BLaER1 treated with 17β-estradiol and CSF1 and Interleukin-3, amounts not matched to agents 10 nM and 100 nM (cell line): ENCODE measurements at regions not wholly inside any gene's neighbourhood (a gene's known extent, or its start where the extent isn't known, plus 50 kb on each side); places are given as distances from the start of the nearest gene placed in this dataset.
"Not testable (repeated sequence)": the region's sequence is repeated elsewhere in the genome, so short reads cannot be mapped to it uniquely, and the experiment has no call there.

Experiments
- H3K27ac ChIP-seq, 11 experiments: shearing (Covaris generic); formaldehyde crosslinking; 2 replicates each; pipeline ENCODE4 v1.8.1; 2022
- H3K27me3 ChIP-seq, 11 experiments: shearing (Covaris generic); formaldehyde crosslinking; 2 replicates each; pipeline ENCODE4 v1.8.1; 2022
- H3K36me3 ChIP-seq, 11 experiments: shearing (Covaris generic); formaldehyde crosslinking; 2 replicates each; pipeline ENCODE4 v1.8.1; 2022
- H3K4me1 ChIP-seq, 10 experiments: shearing (Covaris generic); formaldehyde crosslinking; 2 replicates each; pipeline ENCODE4 v1.8.1; 2022
- H3K4me2 ChIP-seq, 11 experiments: shearing (Covaris generic); formaldehyde crosslinking; 2 replicates each; pipeline ENCODE4 v1.8.1; 2022
- H3K4me3 ChIP-seq, 10 experiments: shearing (Covaris generic); formaldehyde crosslinking; 2 replicates each; pipeline ENCODE4 v1.8.1; 2022
- H3K9ac ChIP-seq, 11 experiments: shearing (Covaris generic); formaldehyde crosslinking; 2 replicates each; pipeline ENCODE4 v1.8.1; 2022
- H3K9me3 ChIP-seq, 11 experiments: shearing (Covaris generic); formaldehyde crosslinking; replicated peaks in 1 of 11; 2 replicates each; pipeline ENCODE4 v1.8.1; 2022
- H4K20me1 ChIP-seq, 11 experiments: shearing (Covaris generic); formaldehyde crosslinking; 2 replicates each; pipeline ENCODE4 v1.8.1; 2022
- Cebpa-rat ChIP-seq, 11 experiments: shearing (Covaris generic); IDR thresholded peaks; 2 replicates each; pipeline ENCODE4 v1.8.1; 2022

DNA sequence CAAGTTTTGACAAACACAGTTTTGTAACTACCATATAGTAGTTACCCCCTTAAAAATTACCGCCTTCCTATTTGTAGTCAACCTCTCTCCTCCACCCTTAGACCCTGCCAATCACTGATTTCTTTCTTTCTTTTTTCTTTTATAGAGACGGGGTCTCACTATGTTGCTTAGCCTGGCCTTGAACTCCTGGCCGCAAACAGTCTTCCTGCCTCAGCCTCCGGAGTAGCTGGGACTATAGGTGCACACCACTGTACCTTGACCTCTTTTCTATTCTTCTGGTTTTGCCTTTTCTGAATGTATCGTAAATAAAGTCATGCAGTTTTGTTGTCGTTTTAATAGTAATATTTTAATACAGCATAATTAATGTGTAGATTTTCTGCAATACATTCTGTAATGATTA is 460.3 kb downstream of the EPM2A start:
- Histone ChIP-seq H4K20me1 (no peaks in the 10 kb centered on the region), H3K9ac (no peak overlapping the region), H3K27me3 (no peaks in the 10 kb centered on the region), H3K9me3 (no peaks in the 10 kb centered on the region), H3K4me2 (no peak overlapping the region), H3K4me3 (no peak overlapping the region), H3K4me1 (no peaks in the 10 kb centered on the region), H3K36me3 (no peaks in the 10 kb centered on the region), H3K27ac (no peak overlapping the region)
- TF ChIP-seq Cebpa-rat (IDR thresholded peaks at IDR 0.05), result no peak

DNA sequence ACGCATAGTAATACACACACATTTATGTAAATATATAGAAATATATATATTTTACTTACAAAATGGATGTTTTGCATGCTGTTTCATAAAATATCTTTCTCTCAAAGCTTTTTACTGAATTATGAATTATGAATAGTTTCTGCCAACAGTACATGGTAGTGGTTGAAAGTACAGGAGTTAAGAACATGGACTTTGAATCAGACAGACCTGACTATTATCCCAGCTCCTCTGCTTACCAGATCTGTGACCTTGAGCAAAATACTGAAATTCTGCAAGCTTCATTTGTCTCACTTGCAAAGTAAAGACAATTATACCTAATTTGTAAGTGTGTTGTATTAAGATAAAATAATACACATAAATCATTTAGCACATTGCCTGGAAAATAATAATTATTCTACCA is 459.5 kb downstream of the EPM2A start:
- H3K4me1 ChIP-seq, result no peaks in the 10 kb centered on the region
- H3K9ac ChIP-seq, result no peak overlapping the region
- no peaks in the 10 kb centered on the region for H3K36me3 ChIP-seq
- H3K27ac ChIP-seq, result no peak overlapping the region
- H4K20me1 ChIP-seq, result no peaks in the 10 kb centered on the region
- H3K9me3 ChIP-seq, result no peaks in the 10 kb centered on the region
- no peaks in the 10 kb centered on the region for H3K27me3 ChIP-seq
- no peak overlapping the region for H3K4me2 ChIP-seq
- H3K4me3 ChIP-seq, result no peak overlapping the region
- no peak for TF ChIP-seq Cebpa-rat (IDR thresholded peaks at IDR 0.05)

DNA sequence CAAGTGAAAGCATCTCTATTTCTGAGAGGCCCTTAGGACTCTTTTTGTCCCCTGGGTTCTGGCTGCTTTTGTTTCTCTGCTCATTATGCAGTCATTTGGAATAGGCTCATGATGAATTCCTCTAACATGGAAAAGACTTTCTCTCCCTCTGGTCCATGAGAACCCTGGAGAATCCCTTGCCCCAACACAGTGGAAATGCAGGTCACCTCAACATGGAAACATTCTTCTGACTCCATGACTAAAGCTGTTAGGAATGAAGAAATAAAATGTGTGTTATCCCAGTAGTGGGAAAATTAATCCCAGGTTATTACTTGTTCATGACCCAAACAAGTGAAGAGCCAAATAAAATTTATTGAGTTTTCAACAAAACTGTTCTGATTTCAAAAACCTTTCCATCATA is 458.6 kb downstream of the EPM2A start:
- H3K9me3 ChIP-seq, result no peaks in the 10 kb centered on the region

DNA sequence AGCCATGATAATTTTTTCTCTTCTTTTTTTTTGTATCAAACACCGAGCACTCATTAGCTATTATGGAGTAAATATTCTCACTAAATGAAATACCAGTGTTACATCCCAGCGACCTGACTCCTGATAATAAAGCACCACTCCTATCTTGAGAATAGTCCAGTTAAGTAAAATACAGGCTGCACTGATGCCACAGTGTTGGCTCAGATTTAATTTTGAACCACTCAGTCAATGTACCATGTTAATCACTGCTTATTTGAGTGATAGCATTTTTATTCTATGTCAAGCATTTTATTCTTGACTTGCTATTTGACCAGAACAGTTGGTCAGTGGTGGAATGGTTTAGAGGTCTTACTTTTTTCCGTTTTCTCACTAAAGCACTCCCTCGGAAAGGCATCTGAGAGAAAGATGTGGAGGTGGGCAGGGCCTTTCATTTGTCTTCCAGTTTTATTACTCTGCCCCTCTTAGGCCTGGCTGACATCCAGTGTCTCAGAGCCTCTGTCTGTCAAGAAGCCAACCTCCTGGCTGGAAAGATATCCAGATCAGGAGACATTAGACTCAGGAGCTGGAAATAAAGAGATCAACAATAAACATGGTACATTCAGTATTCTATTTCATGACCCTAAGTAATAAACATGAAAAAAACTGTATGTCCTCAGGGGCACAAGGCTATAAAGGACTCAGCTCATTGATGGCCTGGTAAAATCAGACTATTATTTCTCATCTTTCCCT is 457.8 kb downstream of the EPM2A start:
- Histone ChIP-seq H3K36me3 (no peaks in the 10 kb centered on the region), H3K27me3 (no peaks in the 10 kb centered on the region), H3K9ac (no peak overlapping the region), H3K4me2 (no peak overlapping the region), H3K27ac (no peak overlapping the region), H4K20me1 (no peaks in the 10 kb centered on the region), H3K4me1 (no peaks in the 10 kb centered on the region), H3K9me3 (no peaks in the 10 kb centered on the region), H3K4me3 (no peak overlapping the region)
- no peak for TF ChIP-seq Cebpa-rat (IDR thresholded peaks at IDR 0.05)

More for the DNA sequence above, 458.6 kb downstream of the EPM2A start:
- no peak for TF ChIP-seq Cebpa-rat (IDR thresholded peaks at IDR 0.05)
- Histone ChIP-seq H3K27me3 (no peaks in the 10 kb centered on the region), H3K4me2 (no peak overlapping the region), H4K20me1 (no peaks in the 10 kb centered on the region), H3K9ac (no peak overlapping the region), H3K36me3 (no peaks in the 10 kb centered on the region), H3K27ac (no peak overlapping the region), H3K4me3 (no peak overlapping the region), H3K4me1 (no peaks in the 10 kb centered on the region)

DNA sequence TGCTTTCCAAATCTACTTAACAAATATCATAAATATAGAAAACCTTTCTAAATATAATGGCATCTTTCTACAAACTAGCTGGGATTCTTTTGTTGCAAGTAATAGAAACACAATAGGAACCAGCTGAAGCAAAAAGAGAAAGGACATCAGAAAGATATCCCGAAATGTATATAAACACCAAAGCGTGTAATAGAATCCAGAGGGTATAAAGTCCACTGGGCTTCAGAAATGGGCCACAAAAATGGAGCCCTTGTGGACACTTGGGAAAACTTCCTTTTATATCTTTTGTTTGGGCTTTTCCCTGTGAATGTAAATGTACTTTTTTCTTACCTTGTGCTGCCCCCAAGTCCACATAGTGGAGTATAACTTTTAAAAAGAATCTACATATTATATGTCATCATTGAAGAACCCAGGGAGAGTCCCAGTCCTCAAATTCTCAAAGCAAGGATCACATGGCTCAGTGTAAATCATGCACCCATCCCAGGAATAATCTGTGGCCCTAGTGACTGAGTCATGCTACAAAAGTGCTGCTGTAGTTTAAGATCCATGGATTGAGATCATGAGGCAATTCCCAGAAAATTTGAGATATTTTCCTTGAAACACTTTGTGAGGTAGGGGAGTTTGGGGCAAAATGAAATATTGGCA is 457.0 kb downstream of the EPM2A start:
- H4K20me1 ChIP-seq, result no peaks in the 10 kb centered on the region
- H3K27ac ChIP-seq, result no peak overlapping the region
- no peak overlapping the region for H3K4me2 ChIP-seq
- H3K4me3 ChIP-seq, result no peak overlapping the region
- no peaks in the 10 kb centered on the region for H3K36me3 ChIP-seq
- no peaks in the 10 kb centered on the region for H3K27me3 ChIP-seq
- TF ChIP-seq Cebpa-rat (IDR thresholded peaks at IDR 0.05), result no peak
- no peak overlapping the region for H3K9ac ChIP-seq
- no peaks in the 10 kb centered on the region for H3K9me3 ChIP-seq
- H3K4me1 ChIP-seq, result no peaks in the 10 kb centered on the region

DNA sequence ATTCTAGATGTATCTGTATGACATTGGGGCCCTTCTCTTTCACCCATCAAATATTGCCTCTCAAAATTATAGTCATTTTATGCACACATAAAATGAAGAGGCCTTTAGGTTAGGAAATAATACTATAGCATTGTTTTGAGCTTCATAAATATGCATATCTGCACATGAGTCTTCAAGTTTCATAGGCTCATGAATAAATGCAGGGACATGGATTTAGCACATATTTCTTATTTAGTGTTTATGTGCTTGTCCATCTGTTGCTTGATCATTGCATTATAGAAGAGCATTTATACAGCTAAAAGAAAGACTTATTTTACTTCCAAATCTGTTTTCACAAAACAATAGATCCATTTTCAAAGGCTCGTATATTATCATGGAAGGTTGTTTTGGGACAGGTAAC is 455.8 kb downstream of the EPM2A start:
- Histone ChIP-seq H4K20me1 (no peaks in the 10 kb centered on the region), H3K27me3 (no peaks in the 10 kb centered on the region), H3K4me1 (no peaks in the 10 kb centered on the region), H3K36me3 (no peaks in the 10 kb centered on the region), H3K27ac (no peak overlapping the region), H3K9me3 (no peaks in the 10 kb centered on the region), H3K4me2 (no peak overlapping the region), H3K4me3 (no peak overlapping the region), H3K9ac (no peak overlapping the region)
- no peak for TF ChIP-seq Cebpa-rat (IDR thresholded peaks at IDR 0.05)

DNA sequence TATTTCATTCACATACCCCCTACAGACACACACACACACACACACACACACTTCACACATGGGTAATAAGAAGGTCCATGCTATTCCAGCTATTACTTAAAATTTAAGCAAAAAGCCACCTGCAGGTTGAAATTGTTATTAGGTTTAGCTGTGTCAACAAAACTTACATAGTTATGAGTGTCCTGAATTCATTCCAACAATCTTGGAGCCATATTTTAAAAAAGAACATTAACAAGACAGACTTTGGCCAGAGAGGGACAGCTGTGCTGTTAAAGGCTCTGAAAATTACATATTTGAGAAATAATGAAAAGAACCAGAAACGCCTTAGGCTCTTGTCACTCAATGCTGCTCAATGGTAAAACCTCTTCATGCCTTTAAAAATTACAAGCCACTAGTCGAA is 455.3 kb downstream of the EPM2A start:
- no peaks in the 10 kb centered on the region for H4K20me1 ChIP-seq

DNA sequence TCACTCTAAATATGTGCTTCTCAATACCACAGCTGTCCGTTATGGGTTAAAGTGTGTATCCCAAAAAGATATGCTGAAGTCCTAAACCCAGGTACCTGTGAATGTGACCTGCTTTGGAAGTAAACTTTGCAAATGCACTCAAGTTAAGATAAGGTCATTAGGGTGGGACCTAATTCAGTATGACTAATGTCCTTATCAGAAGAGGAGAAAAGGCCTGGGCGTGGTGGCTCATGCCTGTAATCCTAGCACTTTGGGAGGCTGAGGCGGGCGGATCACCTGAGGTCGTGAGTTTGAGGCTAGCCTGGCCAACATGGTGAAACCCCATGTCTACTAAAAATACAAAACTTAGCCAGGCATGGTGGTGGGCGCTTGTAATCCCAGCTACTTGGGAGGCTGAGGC is 452.1 kb downstream of the EPM2A start:
- H3K9me3 ChIP-seq, H4K20me1 ChIP-seq, H3K4me2 ChIP-seq, H3K4me1 ChIP-seq, H3K27ac ChIP-seq, H3K27me3 ChIP-seq, H3K4me3 ChIP-seq, H3K36me3 ChIP-seq, H3K9ac ChIP-seq: not testable (repeated sequence)

More for the DNA sequence above, 455.3 kb downstream of the EPM2A start:
- Histone ChIP-seq H3K4me3 (no peak overlapping the region), H3K4me1 (no peaks in the 10 kb centered on the region), H3K27me3 (no peaks in the 10 kb centered on the region), H3K9ac (no peak overlapping the region), H3K36me3 (no peaks in the 10 kb centered on the region), H3K4me2 (no peak overlapping the region), H3K27ac (no peak overlapping the region), H3K9me3 (no peaks in the 10 kb centered on the region)
- no peak for TF ChIP-seq Cebpa-rat (IDR thresholded peaks at IDR 0.05)

DNA sequence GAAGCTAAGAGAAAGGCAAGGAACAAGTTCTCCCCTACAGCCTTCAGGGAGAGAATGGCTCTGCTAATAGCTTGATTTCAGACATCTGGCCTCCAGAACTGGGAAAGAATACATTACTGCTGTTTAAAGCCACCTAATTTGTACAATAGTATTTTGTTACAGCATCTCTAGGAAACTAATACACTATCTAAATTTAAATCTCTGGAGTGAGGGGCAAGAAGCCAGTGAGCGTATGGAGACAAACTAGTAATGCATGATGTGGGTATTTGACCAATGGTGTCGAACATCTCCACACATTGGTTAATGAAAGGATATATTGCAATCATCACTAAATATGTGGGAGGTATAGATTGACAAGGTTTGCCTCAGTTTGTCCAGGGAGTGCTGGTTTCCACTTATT is 451.5 kb downstream of the EPM2A start:
- no peaks in the 10 kb centered on the region for H3K4me1 ChIP-seq
- no peak overlapping the region for H3K9ac ChIP-seq
- H3K36me3 ChIP-seq, result no peaks in the 10 kb centered on the region
- no peaks in the 10 kb centered on the region for H4K20me1 ChIP-seq
- H3K9me3 ChIP-seq, result no peaks in the 10 kb centered on the region
- no peaks in the 10 kb centered on the region for H3K27me3 ChIP-seq
- H3K4me3 ChIP-seq, result no peak overlapping the region
- H3K4me2 ChIP-seq, result no peak overlapping the region
- no peak overlapping the region for H3K27ac ChIP-seq
- no peak for TF ChIP-seq Cebpa-rat (IDR thresholded peaks at IDR 0.05)

DNA sequence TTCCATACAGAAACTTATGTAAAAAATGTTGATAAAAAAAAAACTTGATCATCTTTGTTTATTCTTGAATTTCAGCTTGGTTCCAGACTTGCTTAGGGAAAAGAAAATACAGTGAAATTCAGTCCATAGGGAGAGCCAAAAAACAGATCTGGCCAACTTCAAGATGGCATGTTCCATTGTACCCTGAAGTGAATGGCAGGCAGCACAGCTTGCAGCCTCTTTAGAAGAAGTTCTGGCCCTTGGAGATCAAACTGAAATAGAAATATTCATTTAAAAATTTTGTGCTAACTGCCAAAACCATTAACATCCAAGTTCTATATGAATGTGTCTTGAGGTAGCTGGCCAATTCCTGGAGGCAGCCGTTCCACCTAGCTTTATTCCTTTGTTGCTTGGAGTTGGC is 448.4 kb downstream of the EPM2A start:
- Histone ChIP-seq H3K4me1 (no peaks in the 10 kb centered on the region), H3K9ac (no peak overlapping the region), H3K4me2 (no peak overlapping the region), H4K20me1 (no peaks in the 10 kb centered on the region), H3K4me3 (no peak overlapping the region), H3K27ac (no peak overlapping the region), H3K27me3 (no peaks in the 10 kb centered on the region), H3K9me3 (no peaks in the 10 kb centered on the region; a peak in 1 of 22 replicates), H3K36me3 (no peaks in the 10 kb centered on the region)
- no peak for TF ChIP-seq Cebpa-rat (IDR thresholded peaks at IDR 0.05)
